ENCODE measurements at regions not wholly inside any gene's neighbourhood (a gene's known extent, or its start where the extent isn't known, plus 50 kb on each side); places are given as distances from the start of the nearest gene placed in this dataset.
"Not testable (repeated sequence)": the region's sequence is repeated elsewhere in the genome, so short reads cannot be mapped to it uniquely, and the experiment has no call there.

DNA sequence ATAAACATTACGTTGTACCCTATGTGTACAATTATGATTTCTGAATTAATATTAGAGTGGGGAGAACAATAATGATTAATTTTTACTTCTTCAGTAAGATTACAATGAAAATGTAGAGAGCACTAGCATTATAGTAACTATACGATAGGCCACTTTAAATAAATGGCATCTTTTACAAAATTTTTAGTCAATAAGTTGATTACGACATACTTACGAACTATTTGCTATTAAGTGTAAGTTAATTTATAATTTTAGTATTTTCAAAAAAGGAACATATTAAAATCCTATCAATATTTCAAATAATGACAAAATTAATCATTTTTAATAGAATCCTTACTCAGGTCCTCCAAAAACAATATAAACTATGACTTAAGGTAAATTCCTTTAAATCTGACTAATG, 75.6 kb upstream of the NPIPB12 start:
- TF ChIP-seq POLR2A, POLR2AphosphoS5, EP300 (IDR thresholded peaks at IDR 0.05): not testable (repeated sequence)

Measured in upper lobe of left lung (tissue), 4 donors.